ENCODE measurements at regions not wholly inside any gene's neighbourhood (a gene's known extent, or its start where the extent isn't known, plus 50 kb on each side); places are given as distances from the start of the nearest gene placed in this dataset.

- no peak for TF ChIP-seq POLR2A (IDR thresholded peaks at IDR 0.05; ENCODE audit: extremely low read depth, insufficient read length)
- TF ChIP-seq CTCF (IDR thresholded peaks at IDR 0.05; ENCODE audit: low read depth, low read length): no peak
These were observed 51.9 kb upstream of the NEK6 start for GRCh38 chr9:124205686-124206352.

All from NB4 (cell line).